ENCODE measurements at regions not wholly inside any gene's neighbourhood (a gene's known extent, or its start where the extent isn't known, plus 50 kb on each side); places are given as distances from the start of the nearest gene placed in this dataset.

- TF ChIP-seq CTCF (conservative IDR thresholded peaks at IDR 0.05; ENCODE audit: low read length) (no peak), EZH2phosphoT487 (IDR thresholded peaks at IDR 0.05; ENCODE audit: borderline replicate concordance) (no peak)
Observed at GRCh38 chr10:30189238-30189580, 129.8 kb upstream of the JCAD start.

Measured in Loucy (cell line).